ENCODE measurements at regions not wholly inside any gene's neighbourhood (a gene's known extent, or its start where the extent isn't known, plus 50 kb on each side); places are given as distances from the start of the nearest gene placed in this dataset.

DNA sequence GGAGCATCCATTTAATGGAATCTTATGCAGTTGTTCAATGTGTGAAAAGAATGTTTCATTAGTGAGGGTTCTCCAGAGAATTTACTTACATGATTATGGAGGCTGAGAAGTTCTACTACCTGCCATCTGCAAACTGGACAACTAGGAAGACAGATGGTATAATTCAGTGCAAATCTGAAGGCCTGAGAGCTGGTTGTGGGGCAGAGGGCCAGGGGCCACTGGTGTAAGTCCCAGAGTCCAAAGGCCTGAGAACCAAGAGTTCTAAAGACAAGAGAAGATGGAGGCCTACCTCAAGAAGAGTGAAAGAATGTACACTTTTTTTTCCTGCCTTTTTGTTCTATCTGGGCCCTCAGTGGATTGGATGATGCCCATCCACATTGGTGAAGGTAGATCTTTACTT, 114.8 kb downstream of the DDX1 start:
- Histone ChIP-seq H3K27me3 (replicated peaks in 1 of 4; ENCODE audit: control insufficient read depth in 3 of 4, extremely low read depth in 1 of 4, insufficient read depth in 3 of 4, low read length in 3 of 4) (no peaks in the 10 kb centered on the region), H2BK15ac (ENCODE audit: low read length) (no peak overlapping the region), H3K4me1 (replicated peaks in 1 of 4; ENCODE audit: control insufficient read depth in 3 of 4, insufficient read depth in 4 of 4, low read length in 3 of 4) (no peaks in the 10 kb centered on the region), H3K27ac (ENCODE audit: low read depth, low read length) (no peak overlapping the region), H3K36me3 (ENCODE audit: control insufficient read depth in 2 of 4, insufficient read depth in 4 of 4, low read length in 3 of 4) (no peaks in the 10 kb centered on the region), H3K23ac (ENCODE audit: insufficient read length) (no peak overlapping the region), H3K79me2 (ENCODE audit: control insufficient read depth in 1 of 2, insufficient read depth in 2 of 2, low read length in 2 of 2) (no peaks in the 10 kb centered on the region), H3K9me3 (ENCODE audit: insufficient read depth in 2 of 2, low read depth in 1 of 2, low read length in 1 of 2) (no peaks in the 10 kb centered on the region), H3K79me1 (ENCODE audit: low read depth, low read length) (no peaks in the 10 kb centered on the region), H2BK12ac (ENCODE audit: low read depth, low read length) (no peak overlapping the region), H3K4me3 (ENCODE audit: extremely low read depth in 1 of 4, insufficient read depth in 2 of 4, low read depth in 3 of 4, low read length in 4 of 4) (no peak overlapping the region), H2AFZ (ENCODE audit: low read length) (no peak overlapping the region), H2AK5ac (ENCODE audit: low read depth, low read length) (no peak overlapping the region), H2BK120ac (replicated peaks; ENCODE audit: low read depth, low read length) (no peak overlapping the region), H3K14ac (ENCODE audit: insufficient read length) (no peak overlapping the region), H3K18ac (ENCODE audit: extremely low read depth, low read length) (no peak overlapping the region), H4K20me1 (replicated peaks in 1 of 2; ENCODE audit: control insufficient read depth in 1 of 2, insufficient read depth in 2 of 2, low read length in 2 of 2) (no peaks in the 10 kb centered on the region), H3K4me2 (ENCODE audit: insufficient read depth in 1 of 2, low read depth in 2 of 2, low read length in 2 of 2) (no peak overlapping the region), H3K56ac (replicated peaks; ENCODE audit: insufficient read length, low read depth, low read length) (no peak overlapping the region), H3K4ac (replicated peaks; ENCODE audit: insufficient read length, low read depth, low read length) (no peak overlapping the region), H2BK5ac (ENCODE audit: low read depth, low read length) (no peak overlapping the region), H4K8ac (ENCODE audit: extremely low read depth, insufficient read depth, low read length) (no peak overlapping the region), H2BK20ac (ENCODE audit: low read length) (no peak overlapping the region), H4K91ac (replicated peaks; ENCODE audit: insufficient read length, low read length) (no peak overlapping the region), H4K5ac (ENCODE audit: insufficient read length, low read depth, low read length) (no peak overlapping the region), H3K23me2 (ENCODE audit: low read depth, low read length) (no peaks in the 10 kb centered on the region), H3K9ac (replicated peaks in 1 of 4; ENCODE audit: extremely low read depth in 1 of 4, low read depth in 3 of 4, low read length in 3 of 4) (no peak overlapping the region)
- POLR2A ChIA-PET (ENCODE audit: partially characterized antibody), result no interaction called here
- TF ChIP-seq, protein P1, sequence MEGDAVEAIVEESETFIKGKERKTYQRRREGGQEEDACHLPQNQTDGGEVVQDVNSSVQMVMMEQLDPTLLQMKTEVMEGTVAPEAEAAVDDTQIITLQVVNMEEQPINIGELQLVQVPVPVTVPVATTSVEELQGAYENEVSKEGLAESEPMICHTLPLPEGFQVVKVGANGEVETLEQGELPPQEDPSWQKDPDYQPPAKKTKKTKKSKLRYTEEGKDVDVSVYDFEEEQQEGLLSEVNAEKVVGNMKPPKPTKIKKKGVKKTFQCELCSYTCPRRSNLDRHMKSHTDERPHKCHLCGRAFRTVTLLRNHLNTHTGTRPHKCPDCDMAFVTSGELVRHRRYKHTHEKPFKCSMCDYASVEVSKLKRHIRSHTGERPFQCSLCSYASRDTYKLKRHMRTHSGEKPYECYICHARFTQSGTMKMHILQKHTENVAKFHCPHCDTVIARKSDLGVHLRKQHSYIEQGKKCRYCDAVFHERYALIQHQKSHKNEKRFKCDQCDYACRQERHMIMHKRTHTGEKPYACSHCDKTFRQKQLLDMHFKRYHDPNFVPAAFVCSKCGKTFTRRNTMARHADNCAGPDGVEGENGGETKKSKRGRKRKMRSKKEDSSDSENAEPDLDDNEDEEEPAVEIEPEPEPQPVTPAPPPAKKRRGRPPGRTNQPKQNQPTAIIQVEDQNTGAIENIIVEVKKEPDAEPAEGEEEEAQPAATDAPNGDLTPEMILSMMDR (IDR thresholded peaks at IDR 0.05; ENCODE audit: control extremely low read depth in 1 of 3, insufficient read depth in 1 of 3, low read depth in 1 of 3, low read length in 3 of 3), result no peak
- no peak for TF ChIP-seq RAD21 (IDR thresholded peaks at IDR 0.05 in 1 of 2, conservative IDR thresholded peaks at IDR 0.05 in 1 of 2; ENCODE audit: low read depth in 2 of 2, low read length in 2 of 2)
- TF ChIP-seq EP300 (IDR thresholded peaks at IDR 0.05; ENCODE audit: borderline replicate concordance in 1 of 2, low read depth in 2 of 2, low read length in 2 of 2), result no peak
- TF ChIP-seq E2F6 (IDR thresholded peaks at IDR 0.05), result no peak
- DNase-seq (ENCODE audit: low read depth in 1 of 2, low spot score in 2 of 2), result no peak
- CTCF ChIA-PET (ENCODE audit: partially characterized antibody), result interaction anchor here (1.1 kb wide), 1 partner anchor 21 kb away, joined by 3 read pairs; no protein-coding TSS in a partner anchor
- no peak for FAIRE-seq
